Fibroblast of the aortic adventitia (primary cell): ENCODE measurements at regions not wholly inside any gene's neighbourhood (a gene's known extent, or its start where the extent isn't known, plus 50 kb on each side); places are given as distances from the start of the nearest gene placed in this dataset.
A peak's percentile ranks its signal among the peaks of the same experiment; 100 is the strongest.

Experiments
- DNase-seq: peaks from one replicate; pipeline ENCODE4 v3.0.0-alpha.2; 2010; ENCODE audit warnings: low read depth
- H3K4me3 ChIP-seq: 2 replicates; pipeline ENCODE4 v1.5.1; 2011; ENCODE audit warnings: low read depth, mild to moderate bottlenecking, control low read depth, low read length, moderate library complexity
- TF ChIP-seq, protein P1 (sequence below): IDR thresholded peaks from 2 replicates; pipeline ENCODE4 v1.5.1; 2011; ENCODE audit warnings: mild to moderate bottlenecking, low read length, control low read depth, inconsistent platforms; ENCODE audit not compliant: insufficient read depth

DNA sequence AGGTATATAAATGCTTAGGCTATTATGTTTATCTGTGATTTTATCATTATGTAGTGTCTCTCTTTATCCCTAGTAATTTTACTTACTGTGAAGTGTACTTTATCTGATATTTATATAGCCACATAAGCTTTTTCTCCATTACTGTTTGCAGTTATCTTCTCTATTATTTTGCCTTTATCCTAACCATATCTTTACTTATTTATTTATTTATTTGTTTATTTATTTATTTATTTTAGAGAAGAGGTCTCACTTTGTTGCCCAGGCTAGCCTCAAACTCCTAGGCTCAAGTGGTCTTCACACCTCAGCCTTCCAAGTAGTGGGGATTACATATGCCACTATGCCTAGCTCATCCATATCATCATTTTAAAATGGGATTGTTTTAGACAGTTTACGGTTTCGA lies 331.8 kb downstream of the C7orf25 start:
- DNase-seq = no peak
- no peak overlapping the region for H3K4me3 ChIP-seq
- TF ChIP-seq, protein P1, sequence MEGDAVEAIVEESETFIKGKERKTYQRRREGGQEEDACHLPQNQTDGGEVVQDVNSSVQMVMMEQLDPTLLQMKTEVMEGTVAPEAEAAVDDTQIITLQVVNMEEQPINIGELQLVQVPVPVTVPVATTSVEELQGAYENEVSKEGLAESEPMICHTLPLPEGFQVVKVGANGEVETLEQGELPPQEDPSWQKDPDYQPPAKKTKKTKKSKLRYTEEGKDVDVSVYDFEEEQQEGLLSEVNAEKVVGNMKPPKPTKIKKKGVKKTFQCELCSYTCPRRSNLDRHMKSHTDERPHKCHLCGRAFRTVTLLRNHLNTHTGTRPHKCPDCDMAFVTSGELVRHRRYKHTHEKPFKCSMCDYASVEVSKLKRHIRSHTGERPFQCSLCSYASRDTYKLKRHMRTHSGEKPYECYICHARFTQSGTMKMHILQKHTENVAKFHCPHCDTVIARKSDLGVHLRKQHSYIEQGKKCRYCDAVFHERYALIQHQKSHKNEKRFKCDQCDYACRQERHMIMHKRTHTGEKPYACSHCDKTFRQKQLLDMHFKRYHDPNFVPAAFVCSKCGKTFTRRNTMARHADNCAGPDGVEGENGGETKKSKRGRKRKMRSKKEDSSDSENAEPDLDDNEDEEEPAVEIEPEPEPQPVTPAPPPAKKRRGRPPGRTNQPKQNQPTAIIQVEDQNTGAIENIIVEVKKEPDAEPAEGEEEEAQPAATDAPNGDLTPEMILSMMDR = no peak

DNA sequence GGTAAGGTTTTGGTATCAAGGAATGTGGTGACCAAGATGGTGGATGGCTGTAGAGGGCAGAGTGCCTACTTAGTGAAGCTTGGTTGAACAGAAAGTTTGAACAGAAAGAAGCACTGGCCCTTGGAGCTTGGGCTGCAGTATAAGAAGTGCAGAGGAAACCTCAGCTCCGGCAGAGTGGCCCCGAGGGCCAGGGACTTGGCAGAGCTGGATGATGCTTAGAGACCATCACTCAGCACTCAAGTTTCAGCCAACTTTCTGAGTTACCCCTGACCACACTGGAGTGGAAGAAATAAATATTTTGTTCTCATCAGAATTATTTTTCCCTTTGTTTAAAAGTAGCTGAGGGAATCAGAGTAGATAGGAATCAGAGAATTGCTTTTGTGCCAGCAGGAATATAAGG lies 336.7 kb downstream of the C7orf25 start:
- DNase-seq = no peak
- no peak overlapping the region for H3K4me3 ChIP-seq
- TF ChIP-seq, protein P1 = no peak

DNA sequence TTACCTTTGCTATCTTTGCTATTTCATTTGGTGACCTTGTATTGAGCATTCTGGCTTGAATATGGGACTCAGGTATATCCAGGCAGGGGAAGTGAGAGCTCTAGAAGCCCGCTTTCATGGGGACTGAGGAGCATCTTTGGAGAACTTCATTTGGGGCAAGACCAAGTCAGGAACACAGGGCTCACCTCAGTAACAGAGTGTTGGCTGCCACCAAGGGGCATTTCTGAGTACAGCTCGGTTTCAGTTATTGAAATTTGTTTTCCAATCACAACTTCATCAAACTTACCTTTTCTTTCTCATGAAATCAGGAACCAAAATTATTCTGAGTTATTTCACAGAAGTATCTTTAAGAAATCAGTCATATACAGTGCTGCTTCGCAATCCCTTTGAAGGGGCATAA lies 337.2 kb downstream of the C7orf25 start:
- no peak overlapping the region for H3K4me3 ChIP-seq
- peak; percentile 9 for DNase-seq

DNA sequence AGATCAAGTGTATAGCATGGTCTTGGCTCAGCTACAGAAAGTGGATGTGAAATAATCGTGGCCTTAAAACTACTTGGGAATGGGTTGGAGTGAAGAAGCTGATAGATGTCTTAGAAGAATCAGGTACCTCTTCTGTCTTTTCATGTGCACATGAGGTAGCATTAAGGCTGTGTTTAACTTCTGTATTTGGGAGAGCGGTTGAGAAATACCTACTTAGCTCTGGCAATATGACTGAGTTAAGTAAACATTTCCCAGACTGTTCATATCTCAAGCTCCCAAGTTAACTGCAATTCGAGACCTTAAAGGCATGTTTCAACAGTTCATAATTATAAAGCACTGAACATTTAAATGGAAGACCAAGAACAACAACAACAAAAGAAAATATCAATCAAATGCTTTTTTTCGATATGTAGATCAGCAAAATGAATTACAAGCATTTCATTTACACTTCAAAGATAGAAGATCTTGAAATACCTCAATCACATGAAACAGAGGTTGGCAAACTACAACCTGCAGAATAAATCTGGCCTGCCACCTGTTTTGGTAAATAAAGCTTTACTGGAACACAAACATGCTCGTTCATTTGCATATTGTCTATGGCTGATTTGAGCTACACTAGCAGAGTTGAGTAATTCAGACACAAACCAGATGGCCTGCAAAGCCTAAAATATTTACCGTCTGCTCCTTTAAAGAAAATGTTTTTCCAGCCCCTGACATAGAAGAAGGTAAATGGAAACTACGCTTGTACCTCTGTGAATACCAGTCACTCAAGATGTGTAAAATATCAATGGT lies 337.1 kb upstream of the GLI3 start:
- peak; percentile 14 for DNase-seq
- TF ChIP-seq, protein P1 = no peak
- H3K4me3 ChIP-seq = no peak overlapping the region

More for the DNA sequence above, 337.2 kb downstream of the C7orf25 start:
- TF ChIP-seq, protein P1 = peak; percentile 16

DNA sequence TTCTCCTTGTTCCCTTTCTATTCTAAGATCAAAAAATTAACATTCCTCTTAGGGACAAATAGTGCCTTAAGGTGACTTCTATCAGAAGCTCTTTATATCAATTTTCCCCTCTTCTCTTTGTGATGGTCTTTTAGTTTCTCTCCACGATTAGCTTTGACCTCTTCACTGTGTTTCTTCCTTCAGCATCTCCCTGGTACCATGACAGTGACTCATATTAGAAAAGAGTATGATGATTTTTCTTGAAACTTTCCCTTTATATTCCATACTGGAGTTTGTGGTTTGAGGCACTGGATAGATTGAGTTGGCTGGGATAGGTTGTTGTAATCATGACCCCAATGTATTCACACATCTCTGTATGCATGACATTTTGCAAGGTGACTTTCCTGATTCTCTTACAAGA lies 335.6 kb upstream of the GLI3 start:
- TF ChIP-seq, protein P1 = no peak

DNA sequence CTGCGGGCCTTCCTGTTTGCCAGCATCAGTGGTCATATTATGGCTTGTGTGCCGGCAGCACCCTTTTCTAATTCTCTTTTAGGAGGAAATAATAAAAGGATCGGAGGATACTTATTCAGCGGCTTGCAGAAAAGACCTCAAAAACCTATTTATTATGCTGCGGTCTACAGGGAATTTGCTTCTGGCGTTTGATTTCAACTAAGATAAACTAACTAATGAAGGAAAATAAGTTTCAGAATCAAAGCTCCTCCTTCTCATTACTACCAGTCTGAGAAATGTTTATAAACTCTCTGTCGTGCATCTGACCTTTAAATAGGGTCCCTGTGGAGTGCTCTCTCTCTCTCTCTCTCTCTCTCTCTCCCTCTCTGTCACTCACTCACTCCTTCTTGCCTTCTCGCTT lies 335.0 kb upstream of the GLI3 start:
- no peak overlapping the region for H3K4me3 ChIP-seq
- TF ChIP-seq, protein P1 = no peak
- DNase-seq = no peak

More for the DNA sequence above, 335.6 kb upstream of the GLI3 start:
- no peak for DNase-seq
- no peak overlapping the region for H3K4me3 ChIP-seq
